ENCODE measurements at regions not wholly inside any gene's neighbourhood (a gene's known extent, or its start where the extent isn't known, plus 50 kb on each side); places are given as distances from the start of the nearest gene placed in this dataset.

DNA sequence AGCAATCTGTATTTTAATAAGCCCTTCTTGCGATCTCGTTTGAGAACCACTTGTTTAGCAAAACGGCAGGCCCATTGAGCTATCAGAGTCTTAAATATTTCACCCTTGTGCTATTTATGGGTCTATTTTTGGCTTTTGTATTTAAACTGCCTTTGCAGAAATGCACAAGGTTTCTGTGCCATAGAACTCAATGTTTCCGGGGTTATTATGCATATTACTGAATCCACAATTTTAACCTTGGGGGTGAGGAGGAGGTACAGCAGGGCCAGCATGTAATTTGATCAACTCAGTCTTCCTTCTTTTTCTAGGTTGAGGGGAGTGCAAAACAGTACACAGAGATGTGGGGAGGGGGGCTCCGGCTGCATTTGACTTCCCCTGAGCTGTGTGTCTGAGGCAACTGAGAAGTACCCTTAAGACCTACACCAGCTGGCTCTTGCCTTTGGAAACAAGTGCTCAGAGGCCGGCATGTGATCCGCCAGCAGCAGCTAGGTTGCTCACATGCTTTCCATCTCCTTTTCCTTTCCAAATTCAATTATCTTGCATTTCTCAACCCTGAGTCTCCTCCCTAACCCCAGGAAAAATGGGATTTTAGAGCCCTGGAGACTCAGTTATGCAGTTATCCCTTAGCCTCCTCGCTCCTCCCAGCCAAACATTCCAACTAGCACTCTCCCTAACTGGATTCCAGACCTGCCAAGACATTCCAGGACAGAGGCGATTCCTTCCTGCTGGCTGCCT, 103.0 kb downstream of the HNRNPLL start:
- Histone ChIP-seq H3K4me2 (ENCODE audit: low read depth, low read length) (no peak overlapping the region), H3K4me3 (replicated peaks in 1 of 3; ENCODE audit: insufficient read depth in 1 of 3, low read depth in 2 of 3, low read length in 3 of 3) (no peak overlapping the region), H3K79me2 (ENCODE audit: insufficient read depth, low read length) (no peaks in the 10 kb centered on the region), H3K27me3 (ENCODE audit: control insufficient read depth in 1 of 2, insufficient read depth in 2 of 2, low read length in 2 of 2) (no peaks in the 10 kb centered on the region), H2AFZ (ENCODE audit: low read length) (no peak overlapping the region), H4K20me1 (ENCODE audit: insufficient read depth, low read length) (no peaks in the 10 kb centered on the region), H3K9ac (ENCODE audit: insufficient read depth, low read depth, low read length) (no peak overlapping the region), H3K36me3 (replicated peaks in 1 of 2; ENCODE audit: control insufficient read depth in 1 of 2, insufficient read depth in 2 of 2, low read length in 2 of 2) (no peaks in the 10 kb centered on the region), H3K9me3 (ENCODE audit: low read length) (peaks cover 13% of the 10 kb centered on the region), H3K27ac (ENCODE audit: extremely low read length, insufficient read depth, low read length) (no peak overlapping the region), H3K4me1 (ENCODE audit: insufficient read depth, low read length) (peaks cover 56% of the 10 kb centered on the region)
- no TSS peak for BruUV-seq (replicated peaks)
- WGBS (ENCODE audit: low lambda C conversion rate): 89% methylated on average over 9 of the region's 9 CpGs
- DNase-seq (ENCODE audit: low spot score) (no peak), ATAC-seq (no peak), FAIRE-seq (no peak)
- ChIA-PET POLR2A (no interaction called here), CTCF (ENCODE audit: low intra/inter-chr PET ratio, low total read pairs) (no interaction called here)
- in situ Hi-C loops (cut with HindIII; ENCODE audit: extremely low pct_ligation_motif_present, low pct_unique_long_range_greater_than_20kb) (no loop called here), intact Hi-C loops (cut with micrococcal nuclease; ENCODE audit: unreplicated experiment) (no loop called here)
- TF ChIP-seq ZSCAN20 (CRISPR knock-in tag; IDR thresholded peaks at IDR 0.05; ENCODE audit: borderline replicate concordance) (no peak), ZNF644 (CRISPR knock-in tag; IDR thresholded peaks at IDR 0.05; ENCODE audit: low read depth) (no peak), ZMYM4 (CRISPR knock-in tag; IDR thresholded peaks at IDR 0.05) (no peak), ZNF788 (CRISPR knock-in tag; IDR thresholded peaks at IDR 0.05; ENCODE audit: borderline replicate concordance) (no peak), KLF9 (CRISPR knock-in tag; IDR thresholded peaks at IDR 0.05; ENCODE audit: low read depth) (no peak), ZNF766 (CRISPR knock-in tag; IDR thresholded peaks at IDR 0.05; ENCODE audit: borderline replicate concordance) (no peak), AGO1 (IDR thresholded peaks at IDR 0.05; ENCODE audit: low read depth, low read length, poor library complexity, severe bottlenecking) (no peak), STAG1 (CRISPR knock-in tag; IDR thresholded peaks at IDR 0.05) (no peak), NAIF1 (CRISPR knock-in tag; IDR thresholded peaks at IDR 0.05; ENCODE audit: borderline replicate concordance) (no peak), ZNF670 (CRISPR knock-in tag; IDR thresholded peaks at IDR 0.05; ENCODE audit: borderline replicate concordance) (no peak), ZNF264 (CRISPR knock-in tag; IDR thresholded peaks at IDR 0.05) (no peak), SMARCC2 (IDR thresholded peaks at IDR 0.05) (no peak)
- TF ChIP-seq, protein P1, sequence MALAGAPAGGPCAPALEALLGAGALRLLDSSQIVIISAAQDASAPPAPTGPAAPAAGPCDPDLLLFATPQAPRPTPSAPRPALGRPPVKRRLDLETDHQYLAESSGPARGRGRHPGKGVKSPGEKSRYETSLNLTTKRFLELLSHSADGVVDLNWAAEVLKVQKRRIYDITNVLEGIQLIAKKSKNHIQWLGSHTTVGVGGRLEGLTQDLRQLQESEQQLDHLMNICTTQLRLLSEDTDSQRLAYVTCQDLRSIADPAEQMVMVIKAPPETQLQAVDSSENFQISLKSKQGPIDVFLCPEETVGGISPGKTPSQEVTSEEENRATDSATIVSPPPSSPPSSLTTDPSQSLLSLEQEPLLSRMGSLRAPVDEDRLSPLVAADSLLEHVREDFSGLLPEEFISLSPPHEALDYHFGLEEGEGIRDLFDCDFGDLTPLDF (CRISPR knock-in tag; IDR thresholded peaks at IDR 0.05): no peak
- TF ChIP-seq, protein P2, sequence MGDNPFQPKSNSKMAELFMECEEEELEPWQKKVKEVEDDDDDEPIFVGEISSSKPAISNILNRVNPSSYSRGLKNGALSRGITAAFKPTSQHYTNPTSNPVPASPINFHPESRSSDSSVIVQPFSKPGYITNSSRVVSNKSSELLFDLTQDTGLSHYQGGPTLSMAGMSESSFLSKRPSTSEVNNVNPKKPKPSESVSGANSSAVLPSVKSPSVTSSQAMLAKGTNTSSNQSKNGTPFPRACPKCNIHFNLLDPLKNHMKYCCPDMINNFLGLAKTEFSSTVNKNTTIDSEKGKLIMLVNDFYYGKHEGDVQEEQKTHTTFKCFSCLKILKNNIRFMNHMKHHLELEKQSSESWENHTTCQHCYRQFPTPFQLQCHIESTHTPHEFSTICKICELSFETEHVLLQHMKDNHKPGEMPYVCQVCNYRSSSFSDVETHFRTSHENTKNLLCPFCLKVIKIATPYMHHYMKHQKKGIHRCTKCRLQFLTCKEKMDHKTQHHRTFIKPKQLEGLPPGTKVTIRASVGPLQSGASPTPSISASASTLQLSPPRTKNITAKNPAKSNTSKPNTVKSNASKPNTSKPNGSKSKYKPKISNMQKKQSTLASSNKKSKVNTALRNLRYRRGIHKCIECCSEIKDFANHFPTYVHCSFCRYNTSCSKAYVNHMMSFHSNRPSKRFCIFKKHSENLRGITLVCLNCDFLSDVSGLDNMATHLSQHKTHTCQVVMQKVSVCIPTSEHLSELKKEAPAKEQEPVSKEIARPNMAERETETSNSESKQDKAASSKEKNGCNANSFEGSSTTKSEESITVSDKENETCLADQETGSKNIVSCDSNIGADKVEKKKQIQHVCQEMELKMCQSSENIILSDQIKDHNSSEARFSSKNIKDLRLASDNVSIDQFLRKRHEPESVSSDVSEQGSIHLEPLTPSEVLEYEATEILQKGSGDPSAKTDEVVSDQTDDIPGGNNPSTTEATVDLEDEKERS (CRISPR knock-in tag; IDR thresholded peaks at IDR 0.05): no peak
- TF ChIP-seq, protein P3, sequence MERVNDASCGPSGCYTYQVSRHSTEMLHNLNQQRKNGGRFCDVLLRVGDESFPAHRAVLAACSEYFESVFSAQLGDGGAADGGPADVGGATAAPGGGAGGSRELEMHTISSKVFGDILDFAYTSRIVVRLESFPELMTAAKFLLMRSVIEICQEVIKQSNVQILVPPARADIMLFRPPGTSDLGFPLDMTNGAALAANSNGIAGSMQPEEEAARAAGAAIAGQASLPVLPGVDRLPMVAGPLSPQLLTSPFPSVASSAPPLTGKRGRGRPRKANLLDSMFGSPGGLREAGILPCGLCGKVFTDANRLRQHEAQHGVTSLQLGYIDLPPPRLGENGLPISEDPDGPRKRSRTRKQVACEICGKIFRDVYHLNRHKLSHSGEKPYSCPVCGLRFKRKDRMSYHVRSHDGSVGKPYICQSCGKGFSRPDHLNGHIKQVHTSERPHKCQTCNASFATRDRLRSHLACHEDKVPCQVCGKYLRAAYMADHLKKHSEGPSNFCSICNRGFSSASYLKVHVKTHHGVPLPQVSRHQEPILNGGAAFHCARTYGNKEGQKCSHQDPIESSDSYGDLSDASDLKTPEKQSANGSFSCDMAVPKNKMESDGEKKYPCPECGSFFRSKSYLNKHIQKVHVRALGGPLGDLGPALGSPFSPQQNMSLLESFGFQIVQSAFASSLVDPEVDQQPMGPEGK (CRISPR knock-in tag; IDR thresholded peaks at IDR 0.05): no peak
- TF ChIP-seq, protein P4, sequence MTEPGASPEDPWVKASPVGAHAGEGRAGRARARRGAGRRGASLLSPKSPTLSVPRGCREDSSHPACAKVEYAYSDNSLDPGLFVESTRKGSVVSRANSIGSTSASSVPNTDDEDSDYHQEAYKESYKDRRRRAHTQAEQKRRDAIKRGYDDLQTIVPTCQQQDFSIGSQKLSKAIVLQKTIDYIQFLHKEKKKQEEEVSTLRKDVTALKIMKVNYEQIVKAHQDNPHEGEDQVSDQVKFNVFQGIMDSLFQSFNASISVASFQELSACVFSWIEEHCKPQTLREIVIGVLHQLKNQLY (CRISPR knock-in tag; IDR thresholded peaks at IDR 0.05): no peak
- TF ChIP-seq, protein P5, sequence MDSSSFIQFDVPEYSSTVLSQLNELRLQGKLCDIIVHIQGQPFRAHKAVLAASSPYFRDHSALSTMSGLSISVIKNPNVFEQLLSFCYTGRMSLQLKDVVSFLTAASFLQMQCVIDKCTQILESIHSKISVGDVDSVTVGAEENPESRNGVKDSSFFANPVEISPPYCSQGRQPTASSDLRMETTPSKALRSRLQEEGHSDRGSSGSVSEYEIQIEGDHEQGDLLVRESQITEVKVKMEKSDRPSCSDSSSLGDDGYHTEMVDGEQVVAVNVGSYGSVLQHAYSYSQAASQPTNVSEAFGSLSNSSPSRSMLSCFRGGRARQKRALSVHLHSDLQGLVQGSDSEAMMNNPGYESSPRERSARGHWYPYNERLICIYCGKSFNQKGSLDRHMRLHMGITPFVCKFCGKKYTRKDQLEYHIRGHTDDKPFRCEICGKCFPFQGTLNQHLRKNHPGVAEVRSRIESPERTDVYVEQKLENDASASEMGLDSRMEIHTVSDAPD (CRISPR knock-in tag; IDR thresholded peaks at IDR 0.05): no peak
